ENCODE measurements at regions not wholly inside any gene's neighbourhood (a gene's known extent, or its start where the extent isn't known, plus 50 kb on each side); places are given as distances from the start of the nearest gene placed in this dataset.
A peak's percentile ranks its signal among the peaks of the same experiment; 100 is the strongest.

- H3K4me3 ChIP-seq (ENCODE audit: insufficient read depth, low read depth, low read length): no peak overlapping the region
- no peak overlapping the region for H2AK5ac ChIP-seq (ENCODE audit: low read depth, low read length)
- no peak overlapping the region for H4K91ac ChIP-seq (ENCODE audit: insufficient read depth, low read depth, low read length)
- DNase-seq: peak; percentile 17
- H4K5ac ChIP-seq (ENCODE audit: low read depth, low read length): no peak overlapping the region
- no peak overlapping the region for H4K8ac ChIP-seq (ENCODE audit: low read depth in 2 of 2, low read length in 2 of 2)
- H3K9me3 ChIP-seq (ENCODE audit: control insufficient read depth, insufficient read depth, low read length): no peaks in the 10 kb centered on the region
- no peaks in the 10 kb centered on the region for H3K36me3 ChIP-seq (ENCODE audit: control insufficient read depth, insufficient read depth, low read length)
- ChIA-PET POLR2A (ENCODE audit: unreplicated experiment) (no interaction called here), CTCF (no interaction called here)
- no peaks in the 10 kb centered on the region for H3K27me3 ChIP-seq (ENCODE audit: control insufficient read depth, insufficient read depth, low read length)
- H2BK20ac ChIP-seq (ENCODE audit: low read depth, low read length): no peak overlapping the region
- H3K4me2 ChIP-seq (ENCODE audit: low read depth, low read length): no peak overlapping the region
- no peak overlapping the region for H2BK15ac ChIP-seq (ENCODE audit: low read depth, low read length)
- 0 out of 2 replicates have a peak, but pooled peaks cover 3% of the 10 kb centered on the region for H3K4me1 ChIP-seq (ENCODE audit: control insufficient read depth, insufficient read depth, low read length)
- H2BK5ac ChIP-seq (ENCODE audit: low read depth, low read length, poor library complexity, severe bottlenecking): peak overlapping the region; percentile 50
- dilution Hi-C loops (cut with HindIII; ENCODE audit: low sequenced_read_pairs, unreplicated experiment) (no loop called here), intact Hi-C loops (cut with micrococcal nuclease) (no loop called here), in situ Hi-C loops (cut with MboI; ENCODE audit: low sequenced_read_pairs) (no loop called here)
- H3K4ac ChIP-seq (ENCODE audit: low read depth, low read length): no peak overlapping the region
- BruUV-seq (replicated peaks): no TSS peak
- WGBS, 2 experiments (ENCODE audit: extremely low coverage in 2 of 2, insufficient read length in 1 of 2): no CpG with 5 or more reads among the region's 2 CpGs
- TF ChIP-seq ELK1 (IDR thresholded peaks at IDR 0.05; ENCODE audit: borderline replicate concordance, low read depth, low read length) (no peak), CHD1 (IDR thresholded peaks at IDR 0.05; ENCODE audit: low read depth, low read length) (no peak), FOS (IDR thresholded peaks at IDR 0.05; ENCODE audit: low read depth, low read length) (no peak), USF2 (IDR thresholded peaks at IDR 0.05; ENCODE audit: low read depth, low read length) (no peak), RCOR1 (IDR thresholded peaks at IDR 0.05; ENCODE audit: insufficient replicate concordance, low read length) (no peak), MAFK (IDR thresholded peaks at IDR 0.05; ENCODE audit: low read depth, low read length) (no peak), BHLHE40 (IDR thresholded peaks at IDR 0.05; ENCODE audit: low read depth, low read length) (no peak), RAD21 (IDR thresholded peaks at IDR 0.05; ENCODE audit: low read length) (no peak), SMC3 (IDR thresholded peaks at IDR 0.05; ENCODE audit: low read depth, low read length) (no peak)
- H3K27ac ChIP-seq (ENCODE audit: insufficient read depth, low read length): no peak overlapping the region
- no peak overlapping the region for H2AK9ac ChIP-seq (replicated peaks; ENCODE audit: low read depth, low read length, poor library complexity)
- peak; percentile 40 for ATAC-seq (ENCODE audit: low read depth)
- H2BK120ac ChIP-seq (ENCODE audit: low read depth, low read length): no peak overlapping the region
- no peak overlapping the region for H3K18ac ChIP-seq (ENCODE audit: low read depth, low read length)
- no peak overlapping the region for H3K9ac ChIP-seq (ENCODE audit: low read depth, low read length)
- no peak overlapping the region for H2AFZ ChIP-seq (replicated peaks; ENCODE audit: low read length, poor library complexity)
- no peak overlapping the region for H3K14ac ChIP-seq (replicated peaks; ENCODE audit: low read depth, low read length)
- H3K23ac ChIP-seq (ENCODE audit: low read depth, low read length): no peak overlapping the region
- H3K56ac ChIP-seq (ENCODE audit: extremely low read depth, insufficient read depth, low read length): no peak overlapping the region
- no peaks in the 10 kb centered on the region for H3K9me1 ChIP-seq (ENCODE audit: insufficient read depth, low read length)
- no peaks in the 10 kb centered on the region for H3K79me1 ChIP-seq (ENCODE audit: low read depth in 1 of 2, low read length in 2 of 2)
- no peaks in the 10 kb centered on the region for H4K20me1 ChIP-seq (ENCODE audit: insufficient read depth, low read length)
Observed at GRCh38 chr13:83773961-83774360, 108.3 kb downstream of the SLITRK1 start.

Measured in IMR-90 (cell line).